ENCODE measurements at regions not wholly inside any gene's neighbourhood (a gene's known extent, or its start where the extent isn't known, plus 50 kb on each side); places are given as distances from the start of the nearest gene placed in this dataset.
A peak's percentile ranks its signal among the peaks of the same experiment; 100 is the strongest.

DNA sequence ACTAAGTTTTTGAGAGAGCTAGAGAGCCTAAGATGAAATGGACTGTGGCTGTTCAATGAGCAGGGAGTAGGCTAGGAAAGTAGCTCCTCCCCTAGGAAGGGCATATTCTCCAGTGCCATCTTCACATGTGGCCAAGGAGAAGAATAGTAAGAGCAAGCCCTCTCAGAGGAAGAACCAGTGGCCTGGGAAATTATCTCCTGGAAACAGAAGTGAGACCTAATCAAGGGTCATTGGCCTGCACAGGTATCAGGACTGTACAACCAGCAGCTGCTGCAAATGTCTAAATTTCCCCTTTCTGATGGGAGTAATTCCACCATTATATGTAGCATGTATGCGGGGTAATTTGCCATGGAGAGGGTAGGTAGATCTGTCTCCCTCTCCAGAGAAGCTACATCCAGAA lies 334.8 kb upstream of the RASGEF1B start:
- TF ChIP-seq, protein P1, sequence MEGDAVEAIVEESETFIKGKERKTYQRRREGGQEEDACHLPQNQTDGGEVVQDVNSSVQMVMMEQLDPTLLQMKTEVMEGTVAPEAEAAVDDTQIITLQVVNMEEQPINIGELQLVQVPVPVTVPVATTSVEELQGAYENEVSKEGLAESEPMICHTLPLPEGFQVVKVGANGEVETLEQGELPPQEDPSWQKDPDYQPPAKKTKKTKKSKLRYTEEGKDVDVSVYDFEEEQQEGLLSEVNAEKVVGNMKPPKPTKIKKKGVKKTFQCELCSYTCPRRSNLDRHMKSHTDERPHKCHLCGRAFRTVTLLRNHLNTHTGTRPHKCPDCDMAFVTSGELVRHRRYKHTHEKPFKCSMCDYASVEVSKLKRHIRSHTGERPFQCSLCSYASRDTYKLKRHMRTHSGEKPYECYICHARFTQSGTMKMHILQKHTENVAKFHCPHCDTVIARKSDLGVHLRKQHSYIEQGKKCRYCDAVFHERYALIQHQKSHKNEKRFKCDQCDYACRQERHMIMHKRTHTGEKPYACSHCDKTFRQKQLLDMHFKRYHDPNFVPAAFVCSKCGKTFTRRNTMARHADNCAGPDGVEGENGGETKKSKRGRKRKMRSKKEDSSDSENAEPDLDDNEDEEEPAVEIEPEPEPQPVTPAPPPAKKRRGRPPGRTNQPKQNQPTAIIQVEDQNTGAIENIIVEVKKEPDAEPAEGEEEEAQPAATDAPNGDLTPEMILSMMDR (IDR thresholded peaks at IDR 0.05), result no peak
- no peaks in the 10 kb centered on the region for H3K4me1 ChIP-seq (ENCODE audit: control insufficient read depth in 1 of 2, insufficient read depth in 2 of 2, low read length in 2 of 2)
- WGBS (ENCODE audit: insufficient coverage), result no CpG with 5 or more reads among the region's 1 CpG

DNA sequence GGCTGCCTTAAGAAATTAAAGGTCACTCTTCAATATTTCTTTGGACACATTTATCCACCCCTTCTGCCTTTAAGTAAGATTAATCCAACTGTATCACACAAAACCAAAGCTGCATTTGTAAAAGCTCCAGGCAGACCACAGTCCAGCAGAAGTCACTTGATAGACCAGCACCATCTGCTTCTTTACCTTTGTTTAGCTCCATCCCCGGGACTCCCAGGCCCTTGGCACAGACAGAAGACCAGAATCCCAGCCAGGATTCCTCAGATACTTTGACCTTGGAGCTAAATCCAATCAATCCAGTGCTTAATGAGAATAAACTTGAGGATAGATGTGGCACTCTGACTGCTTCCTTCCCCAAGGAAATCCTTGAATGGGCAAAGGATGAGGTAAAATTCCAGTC lies 333.1 kb upstream of the RASGEF1B start:
- Mint-ChIP-seq H3K27ac (peak overlapping the region in 1 of 7 donors; percentile 35), H3K4me3 (no peak overlapping the region), H3K27me3 (ENCODE audit: low read depth in 3 of 3) (peaks cover 0 to 2% (median 0%) of the 10 kb centered on the region in 3 donors), H3K9me3 (peaks cover 0 to 2% (median 0%) of the 10 kb centered on the region in 7 donors), H3K36me3 (no peaks in the 10 kb centered on the region), H3K4me1 (no peaks in the 10 kb centered on the region)
- no peak overlapping the region for H3K27ac ChIP-seq (ENCODE audit: low read depth in 1 of 2, low read length in 2 of 2)
- H3K27me3 ChIP-seq (ENCODE audit: control insufficient read depth in 2 of 2, insufficient read depth in 2 of 2, low read length in 2 of 2), result no peaks in the 10 kb centered on the region
- no peaks in the 10 kb centered on the region for H3K4me1 ChIP-seq (ENCODE audit: control insufficient read depth in 1 of 2, insufficient read depth in 2 of 2, low read length in 2 of 2)
- no peak overlapping the region for H3K9ac ChIP-seq (ENCODE audit: insufficient read depth, low read length, poor library complexity, severe bottlenecking)
- H3K79me2 ChIP-seq (ENCODE audit: insufficient read depth, low read length), result no peaks in the 10 kb centered on the region
- intact Hi-C loops (cut with micrococcal nuclease), result no loop called here
- H3K36me3 ChIP-seq (replicated peaks in 1 of 2; ENCODE audit: control insufficient read depth in 1 of 2, insufficient read depth in 2 of 2, low read length in 2 of 2), result no peaks in the 10 kb centered on the region
- WGBS (ENCODE audit: insufficient coverage), result 80% methylated on average over 1 of the region's 1 CpG
- no peak overlapping the region for H2AFZ ChIP-seq (ENCODE audit: insufficient read depth, low read depth, low read length, poor library complexity, severe bottlenecking)
- no peak for DNase-seq
- H4K20me1 ChIP-seq (ENCODE audit: insufficient read depth, low read length), result no peaks in the 10 kb centered on the region
- TF ChIP-seq, protein P1 (IDR thresholded peaks at IDR 0.05), result no peak
- H3K9me3 ChIP-seq (replicated peaks in 1 of 2; ENCODE audit: control insufficient read depth in 1 of 2, insufficient read depth in 1 of 2, low read length in 2 of 2), result no peaks in the 10 kb centered on the region
- H3K4me2 ChIP-seq (replicated peaks; ENCODE audit: extremely low read depth, low read length, poor library complexity, severe bottlenecking), result no peak overlapping the region
- H3K4me3 ChIP-seq (replicated peaks in 1 of 3; ENCODE audit: low read depth in 2 of 3, low read length in 3 of 3), result no peak overlapping the region

More for the DNA sequence above, 334.8 kb upstream of the RASGEF1B start:
- no peaks in the 10 kb centered on the region for H3K36me3 ChIP-seq (replicated peaks in 1 of 2; ENCODE audit: control insufficient read depth in 1 of 2, insufficient read depth in 2 of 2, low read length in 2 of 2)
- H3K9me3 ChIP-seq (replicated peaks in 1 of 2; ENCODE audit: control insufficient read depth in 1 of 2, insufficient read depth in 1 of 2, low read length in 2 of 2), result no peaks in the 10 kb centered on the region
- Mint-ChIP-seq H3K4me3 (no peak overlapping the region), H3K27ac (no peak overlapping the region), H3K36me3 (no peaks in the 10 kb centered on the region), H3K4me1 (no peaks in the 10 kb centered on the region), H3K9me3 (no peaks in the 10 kb centered on the region), H3K27me3 (ENCODE audit: low read depth in 3 of 3) (peaks cover 0 to 2% (median 0%) of the 10 kb centered on the region in 3 donors)
- no peak overlapping the region for H3K9ac ChIP-seq (ENCODE audit: insufficient read depth, low read length, poor library complexity, severe bottlenecking)
- no peak overlapping the region for H3K4me2 ChIP-seq (replicated peaks; ENCODE audit: extremely low read depth, low read length, poor library complexity, severe bottlenecking)
- no peaks in the 10 kb centered on the region for H3K27me3 ChIP-seq (ENCODE audit: control insufficient read depth in 2 of 2, insufficient read depth in 2 of 2, low read length in 2 of 2)
- no peak overlapping the region for H3K4me3 ChIP-seq (replicated peaks in 1 of 3; ENCODE audit: low read depth in 2 of 3, low read length in 3 of 3)
- H3K79me2 ChIP-seq (ENCODE audit: insufficient read depth, low read length), result no peaks in the 10 kb centered on the region
- H4K20me1 ChIP-seq (ENCODE audit: insufficient read depth, low read length), result no peaks in the 10 kb centered on the region
- DNase-seq, result no peak
- H3K27ac ChIP-seq (ENCODE audit: low read depth in 1 of 2, low read length in 2 of 2), result no peak overlapping the region
- intact Hi-C loops (cut with micrococcal nuclease), result no loop called here
- no peak overlapping the region for H2AFZ ChIP-seq (ENCODE audit: insufficient read depth, low read depth, low read length, poor library complexity, severe bottlenecking)

Data from CD14-positive monocyte (primary cell).